ENCODE measurements at regions not wholly inside any gene's neighbourhood (a gene's known extent, or its start where the extent isn't known, plus 50 kb on each side); places are given as distances from the start of the nearest gene placed in this dataset.

DNA sequence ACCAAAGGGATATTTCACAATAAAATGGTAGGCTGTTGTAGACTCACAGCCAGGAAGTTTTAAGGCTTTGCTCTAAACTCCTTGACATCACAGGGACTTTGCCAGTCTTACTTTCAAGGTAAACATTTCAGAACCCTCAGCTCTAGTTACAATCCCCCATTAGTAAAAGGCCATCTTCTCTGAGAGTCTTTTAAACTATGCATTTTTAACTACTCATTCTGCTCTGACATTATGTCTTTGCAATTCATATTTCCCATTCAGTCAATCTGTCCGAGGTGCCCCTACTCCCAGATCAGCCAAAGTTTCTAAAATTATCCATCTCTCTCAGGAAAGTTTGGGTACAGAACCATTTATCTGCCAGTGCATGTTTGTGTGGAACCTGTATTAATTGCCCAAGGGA lies 1094.1 kb downstream of the TDRD15 start:
- no peak for ATAC-seq (ENCODE audit: low FRiP score)

DNA sequence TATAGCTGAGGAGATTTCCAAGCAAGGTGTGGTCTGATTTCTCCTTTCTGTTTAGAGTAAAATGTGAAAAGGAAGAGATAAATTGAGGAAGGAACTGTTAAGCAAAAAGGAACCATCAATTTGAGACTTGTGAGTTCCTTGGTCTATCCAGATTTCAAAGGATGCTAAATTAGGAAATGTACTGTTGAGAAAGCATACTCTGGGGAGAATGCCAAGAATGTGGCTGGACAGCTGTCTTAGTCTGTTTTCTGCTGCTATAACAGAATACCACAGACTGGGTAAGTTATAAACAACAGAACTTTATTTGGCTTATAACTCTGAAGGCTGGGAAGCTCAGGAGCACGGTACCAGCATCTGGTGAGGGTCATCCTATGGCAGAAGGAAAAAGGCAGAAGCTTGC lies 1097.2 kb downstream of the TDRD15 start:
- TF ChIP-seq, protein P1, sequence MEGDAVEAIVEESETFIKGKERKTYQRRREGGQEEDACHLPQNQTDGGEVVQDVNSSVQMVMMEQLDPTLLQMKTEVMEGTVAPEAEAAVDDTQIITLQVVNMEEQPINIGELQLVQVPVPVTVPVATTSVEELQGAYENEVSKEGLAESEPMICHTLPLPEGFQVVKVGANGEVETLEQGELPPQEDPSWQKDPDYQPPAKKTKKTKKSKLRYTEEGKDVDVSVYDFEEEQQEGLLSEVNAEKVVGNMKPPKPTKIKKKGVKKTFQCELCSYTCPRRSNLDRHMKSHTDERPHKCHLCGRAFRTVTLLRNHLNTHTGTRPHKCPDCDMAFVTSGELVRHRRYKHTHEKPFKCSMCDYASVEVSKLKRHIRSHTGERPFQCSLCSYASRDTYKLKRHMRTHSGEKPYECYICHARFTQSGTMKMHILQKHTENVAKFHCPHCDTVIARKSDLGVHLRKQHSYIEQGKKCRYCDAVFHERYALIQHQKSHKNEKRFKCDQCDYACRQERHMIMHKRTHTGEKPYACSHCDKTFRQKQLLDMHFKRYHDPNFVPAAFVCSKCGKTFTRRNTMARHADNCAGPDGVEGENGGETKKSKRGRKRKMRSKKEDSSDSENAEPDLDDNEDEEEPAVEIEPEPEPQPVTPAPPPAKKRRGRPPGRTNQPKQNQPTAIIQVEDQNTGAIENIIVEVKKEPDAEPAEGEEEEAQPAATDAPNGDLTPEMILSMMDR (IDR thresholded peaks at IDR 0.05), result no peak
- DNase-seq (ENCODE audit: low spot score) (no peak), ATAC-seq (ENCODE audit: low FRiP score) (no peak)

More for the DNA sequence above, 1094.1 kb downstream of the TDRD15 start:
- TF ChIP-seq, protein P1 (IDR thresholded peaks at IDR 0.05), result no peak
- DNase-seq (ENCODE audit: low spot score), result no peak

DNA sequence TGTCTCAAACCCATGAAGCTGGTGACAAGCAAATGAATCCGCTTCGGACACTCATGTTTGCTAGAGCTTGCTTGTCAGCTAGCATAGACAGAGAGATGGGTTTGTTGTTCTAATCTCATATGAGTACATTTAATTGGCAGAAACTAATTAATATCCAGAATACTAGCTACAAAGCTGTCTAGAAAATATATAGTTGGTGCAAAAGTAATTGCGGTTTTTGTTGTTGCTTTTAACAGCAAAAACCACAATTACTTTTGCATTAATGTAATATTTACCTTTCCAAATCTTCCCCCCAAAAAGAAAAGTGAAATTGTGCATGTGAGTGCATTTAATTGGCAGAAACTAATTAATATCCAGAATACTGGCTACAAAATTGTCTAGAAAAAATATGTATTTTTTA lies 1115.2 kb downstream of the TDRD15 start:
- ATAC-seq (ENCODE audit: low FRiP score) (no peak), DNase-seq (ENCODE audit: low spot score) (no peak)
- TF ChIP-seq, protein P1 (IDR thresholded peaks at IDR 0.05), result no peak

DNA sequence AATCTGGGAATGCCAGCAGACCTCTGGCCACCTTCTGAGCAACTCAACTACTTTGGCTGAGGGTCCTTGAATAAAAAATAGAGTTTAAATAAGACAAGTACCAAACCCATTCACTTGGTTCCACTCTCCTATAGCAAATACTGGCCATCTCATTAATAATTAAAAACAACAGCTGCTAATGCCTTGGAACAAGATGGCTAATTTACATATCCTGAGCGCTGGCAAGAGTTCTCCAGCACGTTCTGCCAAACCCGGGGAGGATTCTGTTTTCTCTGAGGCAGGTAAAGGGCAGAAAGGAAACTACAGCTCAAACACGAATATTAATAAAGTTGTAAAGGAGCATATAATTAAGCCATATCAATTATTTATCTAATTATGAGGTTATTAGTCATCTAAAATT lies 1123.7 kb downstream of the TDRD15 start:
- DNase-seq (ENCODE audit: low spot score) (no peak), ATAC-seq (ENCODE audit: low FRiP score) (no peak)
- TF ChIP-seq, protein P1 (IDR thresholded peaks at IDR 0.05), result no peak

DNA sequence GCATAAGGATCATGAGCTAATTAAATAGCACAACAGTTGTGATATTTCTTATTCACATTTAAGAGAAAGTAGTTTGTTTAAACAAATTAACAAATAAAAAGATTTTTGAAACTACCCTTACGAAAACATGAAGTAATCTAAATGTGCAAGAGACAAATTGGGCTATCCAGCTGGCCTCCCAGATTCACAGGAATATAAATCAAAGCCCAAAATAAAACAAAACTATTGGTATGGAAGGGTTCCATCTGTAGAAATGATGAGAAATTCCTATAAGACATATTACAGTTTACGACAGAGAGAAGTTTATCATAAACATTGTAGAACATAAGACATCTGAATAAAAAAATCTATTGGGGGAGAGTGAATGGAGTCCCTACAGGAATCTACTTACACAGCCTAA lies 1125.1 kb downstream of the TDRD15 start:
- TF ChIP-seq, protein P1 (IDR thresholded peaks at IDR 0.05), result no peak
- ATAC-seq (ENCODE audit: low FRiP score) (no peak), DNase-seq (ENCODE audit: low spot score) (no peak)

- ATAC-seq (ENCODE audit: low FRiP score) (no peak), DNase-seq (ENCODE audit: low spot score) (no peak)
- TF ChIP-seq, protein P1 (IDR thresholded peaks at IDR 0.05), result no peak
Measured at GRCh38 chr2:22253171-22253570, 1129.4 kb downstream of the TDRD15 start.

DNA sequence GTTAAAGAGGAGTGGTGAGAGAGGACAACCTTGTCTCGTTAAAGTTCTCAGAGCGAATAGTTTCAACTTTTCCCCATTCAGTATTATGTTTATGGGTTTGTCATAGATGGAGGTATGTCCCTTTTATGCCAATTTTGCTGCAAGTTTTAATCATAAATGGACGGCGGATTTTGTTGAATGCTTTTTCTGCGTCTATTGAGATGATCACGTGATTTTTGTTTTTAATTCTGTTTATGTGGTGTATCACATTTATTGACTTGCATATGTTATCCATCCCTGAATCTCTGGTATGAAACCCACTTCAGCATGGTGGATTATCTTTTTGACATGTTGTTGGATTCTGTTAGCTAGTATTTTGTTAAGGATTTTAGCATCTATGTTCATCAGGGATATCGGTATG lies 1123.8 kb upstream of the KLHL29 start:
- no peak for DNase-seq (ENCODE audit: low spot score)
- no peak for ATAC-seq (ENCODE audit: low FRiP score)
- TF ChIP-seq, protein P1 (IDR thresholded peaks at IDR 0.05), result no peak

Data from omental fat pad (tissue), 3 donors.